RWPE2 (cell line): ENCODE measurements at regions not wholly inside any gene's neighbourhood (a gene's known extent, or its start where the extent isn't known, plus 50 kb on each side); places are given as distances from the start of the nearest gene placed in this dataset.
"Not testable (repeated sequence)": the region's sequence is repeated elsewhere in the genome, so short reads cannot be mapped to it uniquely, and the experiment has no call there.

Experiments
- ATAC-seq: fragments of 200-7000 bp; cut with Tn5 transposase; 3 replicates; pipeline ENCODE4 v1.9.1; 2021; ENCODE audit warnings: low read depth
- DNase-seq: peaks from one replicate; pipeline ENCODE4 v3.0.0-alpha.2; 2020; ENCODE audit warnings: low spot score
- H3K27ac ChIP-seq: fragments of 450-650 bp; 2 replicates; pipeline ENCODE4 v1.5.1; 2017; ENCODE audit warnings: mild to moderate bottlenecking; ENCODE audit not compliant: poor library complexity, severe bottlenecking
- H3K27me3 ChIP-seq: fragments of 250-450 bp; sonication (Bioruptor Pico); 2 replicates; pipeline ENCODE4 v1.5.1; 2021; ENCODE audit warnings: mild to moderate bottlenecking, moderate library complexity; ENCODE audit not compliant: insufficient read depth, poor library complexity, severe bottlenecking
- H3K36me3 ChIP-seq: fragments of 250-450 bp; sonication (Bioruptor Pico); 2 replicates; pipeline ENCODE4 v1.5.1; 2020; ENCODE audit warnings: low read depth, mild to moderate bottlenecking, moderate library complexity
- H3K4me1 ChIP-seq: fragments of 250-450 bp; sonication (Bioruptor Pico); 2 replicates; pipeline ENCODE4 v1.5.1; 2021; ENCODE audit warnings: mild to moderate bottlenecking, moderate library complexity; ENCODE audit not compliant: insufficient read depth, poor library complexity, severe bottlenecking
- H3K4me3 ChIP-seq: fragments of 250-450 bp; sonication (Bioruptor Pico); 2 replicates; pipeline ENCODE4 v1.5.1; 2021; ENCODE audit warnings: mild to moderate bottlenecking, moderate library complexity; ENCODE audit not compliant: severe bottlenecking
- H3K9me3 ChIP-seq: fragments of 250-450 bp; sonication (Bioruptor Pico); 2 replicates; pipeline ENCODE4 v1.5.1; 2021; ENCODE audit warnings: mild to moderate bottlenecking, moderate library complexity; ENCODE audit not compliant: severe bottlenecking
- TF ChIP-seq, protein P1 (sequence below): fragments of 450-650 bp; IDR thresholded peaks from one replicate; pipeline ENCODE4 v1.5.1; 2017; ENCODE audit warnings: mild to moderate bottlenecking, moderate library complexity; ENCODE audit not compliant: poor library complexity, severe bottlenecking

DNA sequence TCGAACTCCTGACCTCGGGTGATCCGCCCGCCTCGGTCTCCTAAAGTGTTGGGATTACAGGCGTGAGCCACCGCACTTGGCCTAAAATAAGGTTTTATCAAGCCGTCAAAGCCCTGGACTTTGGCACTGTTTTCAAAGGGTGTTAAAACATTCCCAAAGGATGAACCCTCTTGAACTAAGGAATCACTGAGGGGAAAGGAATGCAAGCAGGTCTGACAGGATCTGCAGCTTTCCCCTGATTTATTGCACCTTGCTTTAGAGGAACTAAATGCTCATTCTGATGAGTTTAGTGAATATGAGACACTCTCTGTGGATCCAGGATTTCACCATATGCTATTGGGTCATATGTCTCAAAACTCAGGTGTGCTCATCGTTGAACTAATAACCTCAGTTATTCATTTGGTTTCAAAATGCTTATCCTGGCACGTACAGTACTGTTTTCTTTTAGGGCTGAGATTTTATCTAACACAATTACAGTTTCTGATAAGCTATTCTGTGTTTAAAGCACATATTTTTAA is 63.0 kb upstream of the TSC22D2 start:
- TF ChIP-seq, protein P1, sequence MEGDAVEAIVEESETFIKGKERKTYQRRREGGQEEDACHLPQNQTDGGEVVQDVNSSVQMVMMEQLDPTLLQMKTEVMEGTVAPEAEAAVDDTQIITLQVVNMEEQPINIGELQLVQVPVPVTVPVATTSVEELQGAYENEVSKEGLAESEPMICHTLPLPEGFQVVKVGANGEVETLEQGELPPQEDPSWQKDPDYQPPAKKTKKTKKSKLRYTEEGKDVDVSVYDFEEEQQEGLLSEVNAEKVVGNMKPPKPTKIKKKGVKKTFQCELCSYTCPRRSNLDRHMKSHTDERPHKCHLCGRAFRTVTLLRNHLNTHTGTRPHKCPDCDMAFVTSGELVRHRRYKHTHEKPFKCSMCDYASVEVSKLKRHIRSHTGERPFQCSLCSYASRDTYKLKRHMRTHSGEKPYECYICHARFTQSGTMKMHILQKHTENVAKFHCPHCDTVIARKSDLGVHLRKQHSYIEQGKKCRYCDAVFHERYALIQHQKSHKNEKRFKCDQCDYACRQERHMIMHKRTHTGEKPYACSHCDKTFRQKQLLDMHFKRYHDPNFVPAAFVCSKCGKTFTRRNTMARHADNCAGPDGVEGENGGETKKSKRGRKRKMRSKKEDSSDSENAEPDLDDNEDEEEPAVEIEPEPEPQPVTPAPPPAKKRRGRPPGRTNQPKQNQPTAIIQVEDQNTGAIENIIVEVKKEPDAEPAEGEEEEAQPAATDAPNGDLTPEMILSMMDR, result no peak
- Histone ChIP-seq H3K4me1 (peaks cover 61% of the 10 kb centered on the region), H3K27me3 (no peaks in the 10 kb centered on the region), H3K4me3 (no peak overlapping the region), H3K27ac (peak overlapping the region; percentile 97), H3K36me3 (no peaks in the 10 kb centered on the region), H3K9me3 (no peaks in the 10 kb centered on the region)
- peak; percentile 76 for ATAC-seq
- DNase-seq, result peak; percentile 75

DNA sequence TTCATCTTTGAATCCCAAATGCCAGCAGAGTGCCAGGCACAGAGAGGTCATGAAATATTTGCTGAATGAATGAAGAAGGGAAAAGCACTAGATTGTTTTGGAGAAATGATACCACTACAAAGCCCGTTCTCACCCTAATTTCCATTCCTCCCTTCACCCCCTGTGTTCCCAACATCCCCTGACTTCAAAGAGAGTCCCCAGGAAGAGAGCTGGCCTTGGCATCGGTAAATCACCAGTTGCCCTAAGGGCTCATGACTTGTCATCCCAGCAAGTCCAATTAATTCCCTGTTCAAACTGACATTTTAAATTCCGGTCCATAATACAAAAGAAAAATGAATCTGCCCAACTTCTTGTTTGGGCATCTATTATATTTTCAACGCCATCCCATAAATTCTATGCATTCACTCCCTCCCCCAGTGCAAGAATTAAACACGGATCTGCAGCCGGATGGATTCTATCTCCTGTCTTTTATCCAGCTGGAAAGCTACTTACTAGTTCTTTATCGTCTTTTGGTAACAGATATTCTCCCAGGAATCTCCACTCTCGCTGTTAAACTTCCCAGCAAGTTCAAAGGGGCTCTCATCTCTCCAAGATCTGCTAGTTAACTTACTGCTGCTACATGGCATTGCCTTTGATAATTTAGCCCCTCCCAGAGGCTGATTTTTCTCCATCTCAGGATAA is 63.9 kb upstream of the TSC22D2 start:
- Histone ChIP-seq H3K9me3 (no peaks in the 10 kb centered on the region), H3K4me1 (peaks cover 52% of the 10 kb centered on the region), H3K4me3 (no peak overlapping the region), H3K36me3 (no peaks in the 10 kb centered on the region), H3K27me3 (no peaks in the 10 kb centered on the region), H3K27ac (peak overlapping the region; percentile 97)
- TF ChIP-seq, protein P1, result no peak
- ATAC-seq (no peak), DNase-seq (no peak)

DNA sequence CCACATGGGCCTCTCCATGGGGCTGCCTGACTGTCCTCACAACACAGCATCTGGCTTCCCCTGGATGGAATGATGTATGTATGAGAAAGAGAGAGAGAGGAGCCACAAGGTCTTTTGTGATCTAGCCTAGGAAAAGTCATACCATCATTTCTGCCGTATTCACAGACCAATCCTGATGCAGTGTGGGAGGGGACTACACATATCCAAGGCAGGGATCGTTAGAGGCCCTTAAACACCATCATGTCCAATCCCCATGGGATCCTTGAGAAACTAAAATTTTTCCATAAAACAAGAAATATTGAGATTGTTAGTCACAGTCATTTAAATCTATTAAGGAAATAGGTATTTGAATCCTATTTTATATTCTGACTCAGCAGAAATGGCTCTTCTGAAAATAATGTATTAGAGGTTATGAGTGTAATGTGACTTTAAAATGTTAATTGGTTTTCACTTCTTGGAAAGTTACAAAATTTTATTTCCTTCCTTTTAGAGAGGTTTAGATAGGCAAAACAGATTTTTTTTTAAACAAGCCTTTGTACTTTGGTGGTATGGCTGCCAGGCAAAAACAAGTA is 65.1 kb upstream of the TSC22D2 start:
- Histone ChIP-seq H3K4me1 (peaks cover 41% of the 10 kb centered on the region), H3K9me3 (no peaks in the 10 kb centered on the region), H3K27me3 (no peaks in the 10 kb centered on the region), H3K4me3 (no peak overlapping the region), H3K36me3 (no peaks in the 10 kb centered on the region), H3K27ac (peak overlapping the region; percentile 97)
- DNase-seq, result no peak
- TF ChIP-seq, protein P1, result no peak
- no peak for ATAC-seq

DNA sequence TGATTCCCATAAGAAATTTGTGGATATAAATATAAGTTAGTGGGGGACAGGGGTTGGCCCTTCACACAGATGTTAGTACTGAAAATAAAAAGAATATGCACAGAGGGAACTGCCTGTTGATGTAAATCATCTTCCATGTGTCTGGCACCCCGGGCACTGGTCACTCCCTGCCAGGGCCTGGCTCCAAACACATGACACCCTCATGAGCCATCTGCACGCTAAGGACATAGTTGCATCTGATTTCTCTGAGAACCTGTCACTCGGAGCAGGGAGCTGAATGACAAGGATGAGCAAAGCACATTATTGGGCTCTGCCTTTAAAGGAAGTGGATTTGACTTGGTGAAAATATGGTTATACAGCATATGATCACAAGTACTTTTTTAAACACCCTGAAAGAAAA is 66.2 kb upstream of the TSC22D2 start:
- H3K36me3 ChIP-seq, result no peaks in the 10 kb centered on the region
- H3K4me3 ChIP-seq, result no peak overlapping the region
- ATAC-seq, result no peak
- no peaks in the 10 kb centered on the region for H3K9me3 ChIP-seq
- H3K4me1 ChIP-seq, result peaks cover 30% of the 10 kb centered on the region
- H3K27ac ChIP-seq, result peak overlapping the region; percentile 97
- TF ChIP-seq, protein P1, result no peak
- no peak for DNase-seq
- H3K27me3 ChIP-seq, result no peaks in the 10 kb centered on the region

DNA sequence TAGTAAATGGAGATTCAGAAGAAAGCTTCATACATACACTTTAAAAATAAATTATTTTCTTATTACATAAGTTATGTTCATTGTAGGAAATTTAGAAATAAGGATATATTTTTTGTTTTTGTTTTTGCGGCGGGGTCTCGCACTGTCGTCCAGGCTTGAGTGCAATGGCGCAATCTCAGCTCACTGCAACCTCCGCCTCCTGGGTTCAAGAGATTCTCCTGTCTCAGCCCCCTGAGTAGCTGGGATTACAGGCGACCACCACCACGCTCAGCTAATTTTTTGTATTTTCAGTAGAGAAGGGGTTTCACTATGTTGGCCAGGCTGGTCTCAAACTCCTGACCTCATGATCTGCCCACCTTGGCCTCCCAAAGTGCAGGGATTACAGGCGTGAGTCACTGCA is 71.7 kb upstream of the TSC22D2 start:
- H3K27me3 ChIP-seq, ATAC-seq, H3K36me3 ChIP-seq, H3K27ac ChIP-seq, H3K9me3 ChIP-seq, H3K4me3 ChIP-seq, DNase-seq: not testable (repeated sequence)
- peaks cover 13% of the 10 kb centered on the region for H3K4me1 ChIP-seq
